CD4-positive, alpha-beta T cell treated with Interleukin-17A for 1 hour (primary cell): ENCODE measurements at regions not wholly inside any gene's neighbourhood (a gene's known extent, or its start where the extent isn't known, plus 50 kb on each side); places are given as distances from the start of the nearest gene placed in this dataset.

Experiments used
- DNase-seq: peaks from one replicate; pipeline ENCODE4 v3.0.0-alpha.2; 2020

GRCh38 chr12:46445551-46446235 is 73.1 kb upstream of the SLC38A2 start:
- no peak for DNase-seq

GRCh38 chr12:46445093-46445492 is 72.5 kb upstream of the SLC38A2 start:
- DNase-seq = no peak

- no peak for DNase-seq
These were observed 71.2 kb upstream of the SLC38A2 start for GRCh38 chr12:46443594-46444263.

GRCh38 chr12:46442738-46443137 is 70.2 kb upstream of the SLC38A2 start:
- DNase-seq = no peak

- DNase-seq = no peak
These were observed 69.7 kb upstream of the SLC38A2 start for GRCh38 chr12:46442239-46442638.

- DNase-seq = no peak
These were observed 67.4 kb upstream of the SLC38A2 start for GRCh38 chr12:46439793-46440511.

- DNase-seq = no peak
These were observed 66.2 kb upstream of the SLC38A2 start for GRCh38 chr12:46438719-46439319.

- DNase-seq = no peak
These were observed 65.7 kb upstream of the SLC38A2 start for GRCh38 chr12:46438256-46438655.

- no peak for DNase-seq
These were observed 64.9 kb upstream of the SLC38A2 start for GRCh38 chr12:46437469-46437868.

GRCh38 chr12:46436747-46437146 is 64.2 kb upstream of the SLC38A2 start:
- no peak for DNase-seq

- DNase-seq = no peak
These were observed 63.1 kb upstream of the SLC38A2 start for GRCh38 chr12:46435625-46436024.

- DNase-seq = no peak
These were observed 62.5 kb upstream of the SLC38A2 start for GRCh38 chr12:46435029-46435428.

- no peak for DNase-seq
These were observed 61.3 kb upstream of the SLC38A2 start for GRCh38 chr12:46433829-46434228.

GRCh38 chr12:46432325-46432724 is 59.8 kb upstream of the SLC38A2 start:
- no peak for DNase-seq

- no peak for DNase-seq
These were observed 57.9 kb upstream of the SLC38A2 start for GRCh38 chr12:46430340-46430948.
